K562 (cell line): ENCODE measurements at regions not wholly inside any gene's neighbourhood (a gene's known extent, or its start where the extent isn't known, plus 50 kb on each side); places are given as distances from the start of the nearest gene placed in this dataset.

Experiments used
- ATAC-seq: fragments of 200-7000 bp; cut with Tn5 transposase; 3 replicates; pipeline ENCODE4 v1.9.1; 2020; ENCODE audit warnings: moderate library complexity
- BruUV-seq: library from RNA; stranded (reverse); fragments of 400-500 nt; replicated peaks from 2 replicates; lab custom pipeline; 2021; lab: Mats Ljungman, UMichigan
- CTCF ChIA-PET: fragments of 300-600 bp; formaldehyde crosslinking; extraction: SDS; loops from one replicate; lab custom pipeline; 2021; ENCODE audit warnings: low intra/inter-chr PET ratio; lab: Yijun Ruan, JAX
- POLR2A ChIA-PET: fragments of 300-600, 350-650 bp; sonication (Branson Sonifier 250); formaldehyde crosslinking; extraction: SDS; loops from one replicate; lab custom pipeline; 2021; ENCODE audit warnings: antibody characterized with exemption, inconsistent platforms; lab: Yijun Ruan, JAX
- DNase-seq, 4 experiments: peaks; one replicate each; pipeline versions ENCODE4 v3.0.0 to v3.0.0-alpha.2; 2011 to 2018; ENCODE audit warnings: low spot score in 3 of 4, mixed read lengths in 3 of 4; ENCODE audit errors: extremely low read depth in 1 of 4
- FAIRE-seq: peaks from 2 replicates; lab custom pipeline; 2011; peaks lifted over from hg19 to GRCh38; lab: Jason Lieb, UNC
- H2AFZ ChIP-seq: 2 replicates; pipeline ENCODE4 v1.6.0; 2011; ENCODE audit warnings: low read depth, low read length, control low read depth, inconsistent platforms
- H3K27ac ChIP-seq: fragments of 200-600 bp; 3 replicates; pipeline ENCODE4 v1.8.0; 2011; ENCODE audit warnings: low read depth, mild to moderate bottlenecking, control low read depth, inconsistent platforms, low read length, moderate library complexity, mixed read lengths; ENCODE audit errors: extremely low read depth
- H3K27me3 ChIP-seq, 2 experiments: fragments of 300-600 bp in 1 of 2; 2 replicates in 1 of 2; 3 replicates in 1 of 2; pipeline versions ENCODE4 v1.6.0 to v1.8.0; 2011; ENCODE audit warnings: inconsistent platforms in 2 of 2, low read length in 2 of 2, mild to moderate bottlenecking in 1 of 2, mixed read lengths in 1 of 2, moderate library complexity in 1 of 2; ENCODE audit not compliant: control insufficient read depth in 2 of 2, insufficient read depth in 2 of 2
- H3K36me3 ChIP-seq: fragments of 300-600 bp; 3 replicates; pipeline ENCODE4 v1.8.0; 2011; ENCODE audit warnings: mild to moderate bottlenecking, low read length, inconsistent platforms; ENCODE audit not compliant: control insufficient read depth, insufficient read depth
- H3K4me1 ChIP-seq, 2 experiments: fragments of 200-600 bp in 1 of 2; replicated peaks in 1 of 2; 2 replicates in 1 of 2; 3 replicates in 1 of 2; pipeline versions ENCODE4 v1.5.1 to v1.8.0; 2011; ENCODE audit warnings: inconsistent platforms in 2 of 2, low read length in 2 of 2, mild to moderate bottlenecking in 1 of 2, mixed read lengths in 1 of 2, moderate library complexity in 1 of 2; ENCODE audit not compliant: control insufficient read depth in 2 of 2, insufficient read depth in 2 of 2
- H3K4me2 ChIP-seq: 2 replicates; pipeline ENCODE4 v1.6.1; 2011; ENCODE audit warnings: low read length, control low read depth, inconsistent platforms, mixed read lengths; ENCODE audit not compliant: insufficient read depth
- H3K4me3 ChIP-seq: fragments of 200-600 bp; sonication (generic), shearing (Covaris generic); 2 replicates; pipeline ENCODE4 v1.5.1; 2016; ENCODE audit warnings: control low read depth, inconsistent platforms
- H3K79me2 ChIP-seq: fragments of 200-600 bp; 3 replicates; pipeline ENCODE4 v1.8.0; 2011; ENCODE audit warnings: low read length, inconsistent platforms; ENCODE audit not compliant: control insufficient read depth, insufficient read depth
- H3K9ac ChIP-seq, 2 experiments: 2 replicates each; pipeline versions ENCODE4 v1.6.0 to v1.6.1; 2011; ENCODE audit warnings: low read depth in 2 of 2, low read length in 2 of 2, control low read depth in 1 of 2, inconsistent platforms in 1 of 2, mild to moderate bottlenecking in 1 of 2, mixed read lengths in 1 of 2; ENCODE audit not compliant: insufficient read depth in 1 of 2
- H3K9me1 ChIP-seq: one replicate; pipeline ENCODE4 v1.6.0; 2011; ENCODE audit warnings: inconsistent platforms, mild to moderate bottlenecking, low read length, moderate library complexity; ENCODE audit not compliant: control insufficient read depth, insufficient read depth
- H3K9me3 ChIP-seq: replicated peaks from 2 replicates; pipeline ENCODE4 v1.5.1; 2011; ENCODE audit warnings: low read depth, low read length, inconsistent platforms; ENCODE audit not compliant: control insufficient read depth, insufficient read depth
- H4K20me1 ChIP-seq: replicated peaks from 2 replicates; pipeline ENCODE4 v1.6.1; 2011; ENCODE audit warnings: low read length, inconsistent platforms, mixed read lengths; ENCODE audit not compliant: control insufficient read depth, insufficient read depth
- EP400 ChIP-seq: fragments of 450-650 bp; IDR thresholded peaks from 2 replicates; pipeline ENCODE4 v1.6.1; 2017; ENCODE audit warnings: antibody characterized with exemption, mild to moderate bottlenecking, moderate library complexity
- GABPA ChIP-seq: fragments of 200-800 bp; sonication (Bioruptor generic); conservative IDR thresholded peaks from 2 replicates; pipeline ENCODE4 v1.6.1; 2016; ENCODE audit warnings: low read depth, missing genetic modification characterization, missing compliant biosample characterization
- KDM5B ChIP-seq: fragments of 200-600 bp; sonication (generic); IDR thresholded peaks from 2 replicates; pipeline ENCODE4 v1.6.1; 2012; ENCODE audit warnings: low read depth, mild to moderate bottlenecking, moderate library complexity, low read length, control low read depth, inconsistent platforms; ENCODE audit not compliant: insufficient replicate concordance
- NFE2 ChIP-seq: IDR thresholded peaks from 2 replicates; pipeline ENCODE4 v1.6.1; 2014; ENCODE audit warnings: antibody characterized with exemption, low read depth
- ZNF217 ChIP-seq: sonication (generic); formaldehyde crosslinking; IDR thresholded peaks from 2 replicates; pipeline ENCODE4 v1.8.0; 2022; ENCODE audit warnings: mild to moderate bottlenecking, missing genetic modification reagents
- WGBS: fragments of 100-300 bp; shearing (Covaris generic); methylation state at CpG from one replicate; pipeline ENCODE4 v1.1.6; 2016; ENCODE audit warnings: low coverage, mixed read lengths; ENCODE audit not compliant: insufficient coverage; ENCODE audit errors: missing lambda C conversion rate; 5-methylcytosine and 5-hydroxymethylcytosine counted together
- in situ Hi-C: fragments of 300-500 bp; cut with MboI; formaldehyde crosslinking; loops from 4 replicates; pipeline ENCODE4 v1.15.0; 2018; ENCODE audit warnings: inconsistent platforms, mixed read lengths
- intact Hi-C: fragments of 100-400 bp; cut with micrococcal nuclease; formaldehyde crosslinking; loops from 2 replicates; pipeline ENCODE4 v1.14.2; 2022
- TF ChIP-seq, protein P1 (sequence below): fragments of 450-650 bp; formaldehyde crosslinking; IDR thresholded peaks from 2 replicates; pipeline ENCODE4 v1.4.0; 2020; ENCODE audit warnings: mild to moderate bottlenecking
- TF ChIP-seq, protein P2 (sequence below): sonication (generic); formaldehyde crosslinking; IDR thresholded peaks from 2 replicates; pipeline ENCODE4 v1.8.0; 2022; ENCODE audit warnings: missing genetic modification reagents, mild to moderate bottlenecking, borderline replicate concordance
- TF ChIP-seq, protein P3 (sequence below): fragments of 450-650 bp; formaldehyde crosslinking; IDR thresholded peaks from 2 replicates; pipeline ENCODE4 v1.4.0; 2020; ENCODE audit warnings: mild to moderate bottlenecking, mixed read lengths

DNA sequence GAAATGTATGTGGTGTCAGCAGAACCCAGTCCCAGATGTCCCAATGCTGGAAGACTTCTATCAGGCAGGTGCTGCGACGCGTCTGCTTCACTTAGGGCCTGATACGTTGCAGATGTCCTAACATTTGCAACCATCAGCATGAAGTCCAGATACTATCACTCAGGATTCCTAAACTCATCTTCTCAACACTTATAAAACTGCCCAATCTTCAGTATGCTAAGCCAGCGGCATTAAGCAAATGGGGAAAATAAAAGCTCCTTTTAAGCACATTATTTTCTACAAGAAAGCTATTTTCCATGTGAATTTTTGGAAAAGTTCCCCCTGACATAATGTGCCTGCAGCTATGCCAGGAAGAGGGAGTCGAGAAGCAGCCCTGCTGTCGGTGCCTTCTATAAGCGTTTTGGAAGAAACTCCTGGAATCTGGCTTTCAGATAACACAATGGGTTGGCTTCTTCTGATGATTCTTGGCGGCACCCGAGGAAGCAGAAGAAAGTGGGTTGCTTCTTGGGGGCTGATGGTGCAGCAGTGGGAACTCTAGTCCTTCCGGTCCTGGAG, 60.7 kb upstream of the ITGA6 start (continued):
- no peak for TF ChIP-seq GABPA (tag)
- TF ChIP-seq NFE2, result no peak
- TF ChIP-seq ZNF217 (CRISPR knock-in tag), result no peak
- TF ChIP-seq, protein P1, sequence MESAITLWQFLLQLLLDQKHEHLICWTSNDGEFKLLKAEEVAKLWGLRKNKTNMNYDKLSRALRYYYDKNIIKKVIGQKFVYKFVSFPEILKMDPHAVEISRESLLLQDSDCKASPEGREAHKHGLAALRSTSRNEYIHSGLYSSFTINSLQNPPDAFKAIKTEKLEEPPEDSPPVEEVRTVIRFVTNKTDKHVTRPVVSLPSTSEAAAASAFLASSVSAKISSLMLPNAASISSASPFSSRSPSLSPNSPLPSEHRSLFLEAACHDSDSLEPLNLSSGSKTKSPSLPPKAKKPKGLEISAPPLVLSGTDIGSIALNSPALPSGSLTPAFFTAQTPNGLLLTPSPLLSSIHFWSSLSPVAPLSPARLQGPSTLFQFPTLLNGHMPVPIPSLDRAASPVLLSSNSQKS (CRISPR knock-in tag), result no peak
- TF ChIP-seq EP400, result no peak

DNA sequence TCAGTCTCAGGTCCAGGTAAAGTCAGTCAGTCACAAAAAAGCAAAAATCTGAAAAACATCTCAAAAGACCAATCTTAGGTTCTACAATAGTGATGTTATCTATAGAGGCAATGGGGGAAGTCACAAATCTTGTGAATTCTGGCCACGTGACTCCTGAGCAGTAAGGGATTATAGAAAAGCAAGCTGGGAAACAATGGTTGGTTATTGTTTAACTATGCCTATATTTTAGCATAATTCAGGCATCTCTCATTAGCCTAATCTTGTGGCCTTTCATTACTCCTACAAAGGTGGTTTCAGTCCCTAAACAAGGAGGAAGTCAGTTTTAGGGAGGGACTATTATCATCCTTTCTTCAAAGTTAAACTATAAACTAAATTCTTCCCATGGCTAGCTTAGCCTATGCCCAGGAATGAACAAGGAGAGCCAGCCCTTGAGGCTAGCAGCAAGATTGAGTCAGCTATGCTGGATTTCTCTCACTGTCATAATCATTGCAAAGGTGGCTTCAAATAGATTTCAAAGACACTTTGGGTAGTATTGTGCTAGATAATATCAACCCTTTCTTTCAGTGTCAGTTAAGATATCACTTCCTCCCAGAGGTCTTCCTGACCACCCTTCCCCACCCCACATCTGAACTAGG, 56.4 kb upstream of the ITGA6 start:
- Histone ChIP-seq H3K27me3 (peaks cover 0 to 5% of the 10 kb centered on the region in 2 experiments; a peak in 1 of 5 replicates), H3K4me1 (no peaks in the 10 kb centered on the region), H3K36me3 (no peaks in the 10 kb centered on the region), H2AFZ (no peak overlapping the region), H3K9ac (no peak overlapping the region), H3K27ac (no peak overlapping the region), H4K20me1 (no peaks in the 10 kb centered on the region), H3K9me1 (no peaks in the 10 kb centered on the region), H3K79me2 (no peaks in the 10 kb centered on the region), H3K4me3 (no peak overlapping the region), H3K4me2 (no peak overlapping the region), H3K9me3 (no peaks in the 10 kb centered on the region)
- intact Hi-C loops (no loop called here), in situ Hi-C loops (no loop called here)
- no TSS peak for BruUV-seq
- TF ChIP-seq, protein P2, sequence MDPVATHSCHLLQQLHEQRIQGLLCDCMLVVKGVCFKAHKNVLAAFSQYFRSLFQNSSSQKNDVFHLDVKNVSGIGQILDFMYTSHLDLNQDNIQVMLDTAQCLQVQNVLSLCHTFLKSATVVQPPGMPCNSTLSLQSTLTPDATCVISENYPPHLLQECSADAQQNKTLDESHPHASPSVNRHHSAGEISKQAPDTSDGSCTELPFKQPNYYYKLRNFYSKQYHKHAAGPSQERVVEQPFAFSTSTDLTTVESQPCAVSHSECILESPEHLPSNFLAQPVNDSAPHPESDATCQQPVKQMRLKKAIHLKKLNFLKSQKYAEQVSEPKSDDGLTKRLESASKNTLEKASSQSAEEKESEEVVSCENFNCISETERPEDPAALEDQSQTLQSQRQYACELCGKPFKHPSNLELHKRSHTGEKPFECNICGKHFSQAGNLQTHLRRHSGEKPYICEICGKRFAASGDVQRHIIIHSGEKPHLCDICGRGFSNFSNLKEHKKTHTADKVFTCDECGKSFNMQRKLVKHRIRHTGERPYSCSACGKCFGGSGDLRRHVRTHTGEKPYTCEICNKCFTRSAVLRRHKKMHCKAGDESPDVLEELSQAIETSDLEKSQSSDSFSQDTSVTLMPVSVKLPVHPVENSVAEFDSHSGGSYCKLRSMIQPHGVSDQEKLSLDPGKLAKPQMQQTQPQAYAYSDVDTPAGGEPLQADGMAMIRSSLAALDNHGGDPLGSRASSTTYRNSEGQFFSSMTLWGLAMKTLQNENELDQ (CRISPR knock-in tag), result no peak
- no peak for TF ChIP-seq KDM5B
- TF ChIP-seq, protein P3, sequence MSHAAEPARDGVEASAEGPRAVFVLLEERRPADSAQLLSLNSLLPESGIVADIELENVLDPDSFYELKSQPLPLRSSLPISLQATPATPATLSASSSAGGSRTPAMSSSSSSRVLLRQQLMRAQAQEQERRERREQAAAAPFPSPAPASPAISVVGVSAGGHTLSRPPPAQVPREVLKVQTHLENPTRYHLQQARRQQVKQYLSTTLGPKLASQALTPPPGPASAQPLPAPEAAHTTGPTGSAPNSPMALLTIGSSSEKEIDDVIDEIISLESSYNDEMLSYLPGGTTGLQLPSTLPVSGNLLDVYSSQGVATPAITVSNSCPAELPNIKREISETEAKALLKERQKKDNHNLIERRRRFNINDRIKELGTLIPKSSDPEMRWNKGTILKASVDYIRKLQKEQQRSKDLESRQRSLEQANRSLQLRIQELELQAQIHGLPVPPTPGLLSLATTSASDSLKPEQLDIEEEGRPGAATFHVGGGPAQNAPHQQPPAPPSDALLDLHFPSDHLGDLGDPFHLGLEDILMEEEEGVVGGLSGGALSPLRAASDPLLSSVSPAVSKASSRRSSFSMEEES (CRISPR knock-in tag), result 0 out of 2 replicates have a peak, but pooled peaks have one; percentile 12
- CTCF ChIA-PET, result no interaction called here
- FAIRE-seq (no peak), ATAC-seq (no peak), DNase-seq (no peak)
- POLR2A ChIA-PET, result interaction anchor here (0.6 kb wide), 1 partner anchor 30 kb away, joined by 3 read pairs; no protein-coding TSS in a partner anchor
- WGBS, result 0% methylated on average over 1 of the region's 1 CpG
